Fibroblast of mammary gland (primary cell): ENCODE measurements at regions not wholly inside any gene's neighbourhood (a gene's known extent, or its start where the extent isn't known, plus 50 kb on each side); places are given as distances from the start of the nearest gene placed in this dataset.
A peak's percentile ranks its signal among the peaks of the same experiment; 100 is the strongest.

Experiments used
- DNase-seq: peaks from one replicate; pipeline ENCODE4 v3.0.0-alpha.2; 2010; ENCODE audit warnings: low read depth
- H3K4me3 ChIP-seq: 2 replicates; pipeline ENCODE4 v1.5.1; 2011; ENCODE audit warnings: low read depth, mild to moderate bottlenecking, low read length, moderate library complexity; ENCODE audit not compliant: control insufficient read depth
- CTCF ChIP-seq: conservative IDR thresholded peaks from 2 replicates; pipeline ENCODE4 v1.5.1; 2011; ENCODE audit warnings: low read depth, low read length, inconsistent platforms; ENCODE audit not compliant: control insufficient read depth, insufficient read depth

GRCh38 chr13:76685938-76686337 lies 200.3 kb downstream of the KCTD12 start:
- TF ChIP-seq CTCF, result no peak
- no peak overlapping the region for H3K4me3 ChIP-seq
- no peak for DNase-seq

- DNase-seq, result peak; percentile 13
- no peak overlapping the region for H3K4me3 ChIP-seq
- TF ChIP-seq CTCF, result no peak
Observed at GRCh38 chr13:76684336-76684735, 201.9 kb downstream of the KCTD12 start.

GRCh38 chr13:76683854-76684253 lies 202.4 kb downstream of the KCTD12 start:
- no peak for DNase-seq
- H3K4me3 ChIP-seq, result no peak overlapping the region
- no peak for TF ChIP-seq CTCF

- DNase-seq, result no peak
- no peak overlapping the region for H3K4me3 ChIP-seq
- no peak for TF ChIP-seq CTCF
Observed at GRCh38 chr13:76683168-76683567, 203.0 kb downstream of the KCTD12 start.

GRCh38 chr13:76680112-76680511 lies 206.1 kb downstream of the KCTD12 start:
- H3K4me3 ChIP-seq, result no peak overlapping the region
- TF ChIP-seq CTCF, result no peak
- DNase-seq, result no peak

- no peak for TF ChIP-seq CTCF
- no peak overlapping the region for H3K4me3 ChIP-seq
- DNase-seq, result peak; percentile 57
Observed at GRCh38 chr13:76677043-76677442, 209.2 kb downstream of the KCTD12 start.

- no peak for TF ChIP-seq CTCF
- DNase-seq, result peak; percentile 65
- H3K4me3 ChIP-seq, result no peak overlapping the region
Observed at GRCh38 chr13:76672420-76672819, 213.8 kb downstream of the KCTD12 start.
